Activated naive CD8-positive, alpha-beta T cell treated with anti-CD3 and anti-CD28 coated beads, Interleukin-2, amount 10 ng/mL, durations not matched to agents 7 days and 5 days (primary cell): ENCODE measurements at regions not wholly inside any gene's neighbourhood (a gene's known extent, or its start where the extent isn't known, plus 50 kb on each side); places are given as distances from the start of the nearest gene placed in this dataset.

ENCODE experiments used
- ATAC-seq: fragments of 150-1000 bp; cut with Tn5 transposase; one replicate; pipeline ENCODE4 v1.10.0; 2021; ENCODE audit warnings: low read depth, moderate library complexity
- POLR2A ChIA-PET: fragments of 350-600 bp; sonication (Branson Sonifier 250); formaldehyde crosslinking; loops from one replicate; lab custom pipeline; 2021; ENCODE audit warnings: antibody characterized with exemption; lab: Charles Lee
- DNase-seq: peaks from one replicate; pipeline ENCODE4 v3.0.0; 2021
- H3K27ac Mint-ChIP-seq: one replicate; pipeline ENCODE4 v1.8.0; 2022; ENCODE audit warnings: mild to moderate bottlenecking, mixed read lengths
- H3K27me3 Mint-ChIP-seq: one replicate; pipeline ENCODE4 v1.8.0; 2022; ENCODE audit warnings: mild to moderate bottlenecking, moderate library complexity, mixed read lengths
- H3K36me3 Mint-ChIP-seq: one replicate; pipeline ENCODE4 v1.8.0; 2021; ENCODE audit warnings: mild to moderate bottlenecking, mixed read lengths
- H3K4me1 Mint-ChIP-seq: one replicate; pipeline ENCODE4 v1.8.0; 2021; ENCODE audit warnings: mixed read lengths
- H3K4me3 Mint-ChIP-seq: one replicate; pipeline ENCODE4 v1.8.0; 2022; ENCODE audit warnings: mild to moderate bottlenecking, moderate library complexity, mixed read lengths
- H3K9me3 Mint-ChIP-seq: one replicate; pipeline ENCODE4 v1.8.0; 2021; ENCODE audit warnings: mixed read lengths

GRCh38 chr10:128922619-128923196, 544.3 kb upstream of the MGMT start:
- no peak for ATAC-seq
- POLR2A ChIA-PET = no interaction called here

GRCh38 chr10:128924918-128925317, 542.1 kb upstream of the MGMT start:
- POLR2A ChIA-PET = no interaction called here
- Mint-ChIP-seq H3K27me3 (no peaks in the 10 kb centered on the region), H3K27ac (no peak overlapping the region), H3K4me1 (peaks cover 4% of the 10 kb centered on the region), H3K4me3 (no peak overlapping the region), H3K36me3 (no peaks in the 10 kb centered on the region), H3K9me3 (peaks cover 1% of the 10 kb centered on the region)
- DNase-seq (no peak), ATAC-seq (no peak)

More at GRCh38 chr10:128922619-128923196, 544.3 kb upstream of the MGMT start:
- Mint-ChIP-seq H3K27me3 (no peaks in the 10 kb centered on the region), H3K36me3 (no peaks in the 10 kb centered on the region), H3K27ac (no peak overlapping the region), H3K9me3 (no peaks in the 10 kb centered on the region), H3K4me3 (no peak overlapping the region), H3K4me1 (peaks cover 4% of the 10 kb centered on the region)
- DNase-seq = no peak

DNA sequence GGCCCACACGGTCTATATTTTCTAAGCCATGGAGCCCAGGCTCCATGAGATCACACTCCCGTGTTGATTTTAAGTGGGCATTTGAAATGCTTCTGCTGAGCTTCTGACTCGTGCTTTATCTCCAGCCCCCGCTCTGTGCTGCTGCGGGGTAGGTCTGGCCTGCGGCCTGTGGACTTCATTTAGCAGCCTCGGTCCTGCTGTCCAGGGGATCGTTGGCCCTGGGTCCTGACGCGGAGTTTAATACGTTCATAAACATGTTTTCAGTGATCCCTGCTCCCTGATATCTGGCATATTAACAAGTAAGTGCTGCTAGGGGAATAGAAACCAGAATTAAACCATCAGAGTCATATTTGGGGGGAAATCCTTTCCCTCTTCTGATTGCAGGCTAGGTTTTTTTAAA, 540.3 kb upstream of the MGMT start:
- peaks cover 1% of the 10 kb centered on the region for H3K9me3 Mint-ChIP-seq
- H3K36me3 Mint-ChIP-seq = no peaks in the 10 kb centered on the region
- H3K4me1 Mint-ChIP-seq = peaks cover 3% of the 10 kb centered on the region
- DNase-seq = no peak
- POLR2A ChIA-PET = no interaction called here
- H3K4me3 Mint-ChIP-seq = no peak overlapping the region
- peaks cover 3% of the 10 kb centered on the region for H3K27me3 Mint-ChIP-seq
- no peak overlapping the region for H3K27ac Mint-ChIP-seq
- ATAC-seq = no peak

- no peaks in the 10 kb centered on the region for H3K4me1 Mint-ChIP-seq
Observed at GRCh38 chr10:128927497-128928161, 539.4 kb upstream of the MGMT start.

DNA sequence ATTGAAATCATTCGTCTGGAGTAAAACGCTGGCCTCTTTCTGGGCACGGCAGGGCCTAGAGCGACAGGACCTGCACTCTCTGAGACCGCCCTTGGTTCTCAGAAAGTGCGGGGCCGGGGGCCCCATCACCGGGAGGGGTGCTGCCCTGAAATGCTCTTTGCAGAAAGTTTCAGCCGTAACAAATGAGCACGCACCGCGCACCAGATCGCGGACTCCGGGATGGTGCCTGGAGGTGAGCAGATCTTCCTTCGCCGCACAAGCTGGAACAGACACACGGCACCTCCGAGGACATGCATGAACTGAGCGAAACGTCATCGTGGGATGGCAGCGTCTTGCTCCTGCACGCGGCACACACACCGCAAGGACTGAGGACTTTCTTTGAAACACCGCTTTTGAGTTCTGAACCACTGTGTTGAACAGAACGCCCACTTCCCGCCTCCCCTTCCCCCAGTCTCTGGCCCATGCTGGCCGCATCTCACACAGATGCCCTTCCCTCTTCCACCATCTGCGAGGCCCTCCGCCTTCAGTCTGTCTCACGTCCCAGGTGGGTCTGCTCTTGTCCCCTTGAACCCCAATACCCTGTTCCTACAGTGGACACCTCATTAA, 538.7 kb upstream of the MGMT start:
- Mint-ChIP-seq H3K4me1 (no peaks in the 10 kb centered on the region), H3K36me3 (no peaks in the 10 kb centered on the region), H3K27me3 (peaks cover 3% of the 10 kb centered on the region), H3K9me3 (peaks cover 1% of the 10 kb centered on the region), H3K4me3 (no peak overlapping the region), H3K27ac (no peak overlapping the region)
- ATAC-seq (no peak), DNase-seq (no peak)
- POLR2A ChIA-PET = no interaction called here

More at GRCh38 chr10:128927497-128928161, 539.4 kb upstream of the MGMT start:
- Mint-ChIP-seq H3K9me3 (peaks cover 1% of the 10 kb centered on the region), H3K4me3 (no peak overlapping the region), H3K27ac (no peak overlapping the region), H3K36me3 (no peaks in the 10 kb centered on the region), H3K27me3 (peaks cover 3% of the 10 kb centered on the region)
- DNase-seq (no peak), ATAC-seq (no peak)
- POLR2A ChIA-PET = no interaction called here

DNA sequence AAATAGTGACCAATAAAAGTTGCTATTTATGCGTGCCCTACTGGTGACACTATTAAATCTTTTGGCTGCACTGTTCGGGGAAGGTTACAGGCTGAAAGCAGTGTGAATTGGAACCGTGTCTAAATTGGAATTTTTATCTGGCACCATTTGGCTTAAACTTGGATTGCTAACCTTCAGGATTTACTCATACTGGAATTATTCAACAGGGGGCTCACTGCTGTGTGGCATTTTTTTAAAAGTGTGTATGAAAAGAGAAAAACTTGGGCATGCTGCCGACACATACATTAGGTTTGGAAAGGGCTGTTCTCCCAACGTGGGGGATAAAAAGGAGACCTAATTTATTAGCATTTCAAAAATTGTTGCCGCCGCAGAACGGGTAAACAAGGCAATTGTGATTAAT, 537.9 kb upstream of the MGMT start:
- Mint-ChIP-seq H3K4me1 (no peaks in the 10 kb centered on the region), H3K27ac (no peak overlapping the region), H3K27me3 (peaks cover 3% of the 10 kb centered on the region), H3K4me3 (no peak overlapping the region), H3K9me3 (peaks cover 1% of the 10 kb centered on the region), H3K36me3 (no peaks in the 10 kb centered on the region)
- POLR2A ChIA-PET = no interaction called here
- ATAC-seq (no peak), DNase-seq (no peak)

DNA sequence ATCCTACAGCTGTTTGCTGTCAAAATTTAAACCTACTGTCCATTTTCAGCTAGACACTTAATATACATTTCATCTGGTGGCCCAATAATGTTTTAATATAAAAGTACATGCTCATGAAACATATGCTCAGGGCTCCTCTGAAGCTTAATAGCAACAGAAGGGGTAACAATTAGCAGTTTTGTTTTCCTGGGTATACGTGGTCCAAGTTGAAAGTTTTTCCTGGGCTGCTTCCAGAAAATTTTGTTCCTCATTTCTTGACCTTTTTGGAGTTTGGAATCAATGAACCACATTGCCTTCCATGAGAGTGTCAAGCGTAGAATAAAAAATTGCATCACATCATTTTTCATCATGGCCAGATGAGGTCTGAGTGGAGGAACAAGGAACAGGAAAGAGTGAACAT, 537.3 kb upstream of the MGMT start:
- H3K27me3 Mint-ChIP-seq = peaks cover 3% of the 10 kb centered on the region
- ATAC-seq (no peak), DNase-seq (no peak)
- H3K4me1 Mint-ChIP-seq = no peaks in the 10 kb centered on the region
- peaks cover 1% of the 10 kb centered on the region for H3K9me3 Mint-ChIP-seq
- POLR2A ChIA-PET = no interaction called here
- H3K27ac Mint-ChIP-seq = no peak overlapping the region
- no peak overlapping the region for H3K4me3 Mint-ChIP-seq
- no peaks in the 10 kb centered on the region for H3K36me3 Mint-ChIP-seq

- H3K27ac Mint-ChIP-seq = no peak overlapping the region
- peaks cover 1% of the 10 kb centered on the region for H3K9me3 Mint-ChIP-seq
- no peaks in the 10 kb centered on the region for H3K4me1 Mint-ChIP-seq
- DNase-seq (no peak), ATAC-seq (no peak)
- H3K27me3 Mint-ChIP-seq = peaks cover 3% of the 10 kb centered on the region
- POLR2A ChIA-PET = no interaction called here
- H3K36me3 Mint-ChIP-seq = no peaks in the 10 kb centered on the region
- H3K4me3 Mint-ChIP-seq = no peak overlapping the region
Observed at GRCh38 chr10:128930515-128930914, 536.5 kb upstream of the MGMT start.

DNA sequence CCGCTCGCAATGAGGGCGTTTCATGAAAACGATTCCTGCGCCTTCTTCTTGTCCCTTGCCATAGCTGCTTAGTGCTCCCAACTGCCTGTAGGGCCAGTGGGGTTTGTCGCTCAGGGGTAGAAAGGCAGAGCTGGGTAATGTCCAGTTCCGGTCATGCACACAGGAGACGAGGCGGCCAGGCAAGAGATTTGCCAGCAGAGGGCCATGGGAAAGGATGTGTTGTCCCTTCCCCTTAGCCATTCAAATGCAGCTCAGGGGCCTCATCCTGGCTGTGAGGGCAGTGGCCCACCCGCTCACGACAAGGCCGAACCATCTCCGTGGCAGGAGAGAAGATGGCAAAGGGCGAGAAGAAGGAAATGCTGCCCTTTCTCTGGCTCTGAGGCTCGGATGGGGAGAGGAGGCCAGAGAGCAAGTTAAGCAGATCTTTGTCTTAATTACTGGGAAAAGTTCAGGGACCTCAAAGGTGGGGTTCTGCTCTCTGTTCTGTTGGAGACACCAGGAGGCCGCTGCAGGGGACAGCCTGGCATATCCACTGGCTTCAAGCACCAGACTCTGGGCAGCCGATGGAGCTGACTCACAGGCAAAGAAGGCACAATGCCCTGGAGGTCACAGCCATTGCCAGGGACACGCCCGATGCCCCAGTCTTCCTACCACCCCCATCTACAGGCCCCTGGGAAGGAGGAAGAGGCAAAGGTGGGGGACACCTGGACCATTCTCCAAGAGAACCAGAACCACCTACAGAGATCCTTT, 534.8 kb upstream of the MGMT start:
- peaks cover 3% of the 10 kb centered on the region for H3K27me3 Mint-ChIP-seq
- no peak for ATAC-seq
- POLR2A ChIA-PET = no interaction called here

DNA sequence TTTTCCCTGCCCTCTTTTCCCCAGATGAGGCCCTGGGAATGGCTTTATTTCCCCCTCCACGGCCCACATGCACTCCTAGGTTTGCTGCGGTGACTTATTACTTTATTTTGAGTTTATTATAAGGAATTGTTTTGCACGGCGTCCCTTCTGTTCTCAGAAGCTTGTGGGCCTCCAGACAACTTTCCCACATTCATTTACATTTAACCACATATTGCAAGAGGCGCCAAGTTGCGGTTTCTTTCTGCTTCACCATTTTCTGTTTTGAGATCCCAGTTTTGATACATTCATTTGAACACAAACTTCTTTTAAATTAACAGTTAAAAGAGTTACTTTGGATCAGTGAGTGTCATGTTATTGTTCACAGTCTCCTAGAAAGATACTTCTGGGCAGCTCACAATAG, 532.5 kb upstream of the MGMT start:
- Mint-ChIP-seq H3K4me1 (no peaks in the 10 kb centered on the region), H3K4me3 (no peak overlapping the region), H3K36me3 (no peaks in the 10 kb centered on the region), H3K27ac (no peak overlapping the region), H3K27me3 (peaks cover 8% of the 10 kb centered on the region), H3K9me3 (no peaks in the 10 kb centered on the region)
- ATAC-seq (no peak), DNase-seq (no peak)
- POLR2A ChIA-PET = no interaction called here

More for the DNA sequence above, 534.8 kb upstream of the MGMT start:
- peaks cover 1% of the 10 kb centered on the region for H3K9me3 Mint-ChIP-seq
- DNase-seq = no peak
- no peaks in the 10 kb centered on the region for H3K36me3 Mint-ChIP-seq
- H3K27ac Mint-ChIP-seq = no peak overlapping the region
- H3K4me1 Mint-ChIP-seq = no peaks in the 10 kb centered on the region
- no peak overlapping the region for H3K4me3 Mint-ChIP-seq

GRCh38 chr10:128936392-128936791, 530.6 kb upstream of the MGMT start:
- Mint-ChIP-seq H3K27ac (no peak overlapping the region), H3K4me3 (no peak overlapping the region), H3K4me1 (no peaks in the 10 kb centered on the region), H3K27me3 (peaks cover 6% of the 10 kb centered on the region), H3K36me3 (no peaks in the 10 kb centered on the region), H3K9me3 (no peaks in the 10 kb centered on the region)
- DNase-seq = no peak
- POLR2A ChIA-PET = no interaction called here
- ATAC-seq = no peak

- H3K4me3 Mint-ChIP-seq = no peak overlapping the region
- ATAC-seq = no peak
- DNase-seq = no peak
- no peaks in the 10 kb centered on the region for H3K36me3 Mint-ChIP-seq
- no peaks in the 10 kb centered on the region for H3K9me3 Mint-ChIP-seq
- peaks cover 5% of the 10 kb centered on the region for H3K27me3 Mint-ChIP-seq
- no peak overlapping the region for H3K27ac Mint-ChIP-seq
- H3K4me1 Mint-ChIP-seq = no peaks in the 10 kb centered on the region
- POLR2A ChIA-PET = no interaction called here
Observed at GRCh38 chr10:128938558-128938957, 528.5 kb upstream of the MGMT start.

DNA sequence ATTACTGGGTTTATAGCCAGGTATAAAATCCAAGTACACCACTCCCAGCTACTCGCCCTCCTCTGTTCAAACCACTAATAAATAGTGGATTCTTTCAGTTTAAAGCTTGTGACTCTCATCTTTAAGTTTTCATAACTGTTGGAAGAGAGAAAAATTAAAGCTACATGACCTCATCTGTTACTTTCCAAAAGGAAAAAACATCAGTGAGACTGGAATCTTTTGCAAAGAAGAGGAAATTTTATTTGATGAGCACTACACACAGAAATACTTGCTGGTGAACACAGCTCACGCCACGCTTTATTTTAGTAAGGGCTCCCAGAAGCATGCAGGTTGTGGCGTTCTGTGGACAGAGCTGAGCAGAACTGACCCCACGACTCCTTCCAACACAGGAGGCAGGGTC, 527.0 kb upstream of the MGMT start:
- ATAC-seq = no peak
- Mint-ChIP-seq H3K27ac (no peak overlapping the region), H3K27me3 (peaks cover 5% of the 10 kb centered on the region), H3K36me3 (no peaks in the 10 kb centered on the region), H3K9me3 (peaks cover 5% of the 10 kb centered on the region), H3K4me1 (no peaks in the 10 kb centered on the region), H3K4me3 (no peak overlapping the region)
- no peak for DNase-seq
- POLR2A ChIA-PET = no interaction called here
